ENCODE measurements at regions not wholly inside any gene's neighbourhood (a gene's known extent, or its start where the extent isn't known, plus 50 kb on each side); places are given as distances from the start of the nearest gene placed in this dataset.
"Not testable (repeated sequence)": the region's sequence is repeated elsewhere in the genome, so short reads cannot be mapped to it uniquely, and the experiment has no call there.

DNA sequence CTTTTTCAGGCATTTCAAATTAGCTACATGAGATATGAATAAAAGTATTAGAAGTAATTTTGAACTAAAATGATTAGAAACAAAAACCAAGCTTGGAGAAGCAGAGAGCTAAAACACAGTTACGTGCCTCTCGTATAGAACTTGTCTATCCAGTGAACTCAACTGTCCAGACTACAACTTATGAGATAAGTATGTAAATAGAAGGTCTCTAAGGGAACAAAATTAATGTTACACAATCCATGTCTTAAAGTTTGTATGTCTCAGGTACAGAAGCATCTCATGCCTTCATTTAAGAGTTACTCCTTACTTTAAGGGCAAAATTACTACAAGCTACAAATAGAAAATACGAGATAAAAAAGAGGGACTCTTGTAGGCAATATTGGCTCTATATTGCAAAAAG lies 316.8 kb downstream of the CETN3 start:
- H3K36me3 ChIP-seq (ENCODE audit: control insufficient read depth, insufficient read depth, low read length) = no peaks in the 10 kb centered on the region
- TF ChIP-seq, protein P1, sequence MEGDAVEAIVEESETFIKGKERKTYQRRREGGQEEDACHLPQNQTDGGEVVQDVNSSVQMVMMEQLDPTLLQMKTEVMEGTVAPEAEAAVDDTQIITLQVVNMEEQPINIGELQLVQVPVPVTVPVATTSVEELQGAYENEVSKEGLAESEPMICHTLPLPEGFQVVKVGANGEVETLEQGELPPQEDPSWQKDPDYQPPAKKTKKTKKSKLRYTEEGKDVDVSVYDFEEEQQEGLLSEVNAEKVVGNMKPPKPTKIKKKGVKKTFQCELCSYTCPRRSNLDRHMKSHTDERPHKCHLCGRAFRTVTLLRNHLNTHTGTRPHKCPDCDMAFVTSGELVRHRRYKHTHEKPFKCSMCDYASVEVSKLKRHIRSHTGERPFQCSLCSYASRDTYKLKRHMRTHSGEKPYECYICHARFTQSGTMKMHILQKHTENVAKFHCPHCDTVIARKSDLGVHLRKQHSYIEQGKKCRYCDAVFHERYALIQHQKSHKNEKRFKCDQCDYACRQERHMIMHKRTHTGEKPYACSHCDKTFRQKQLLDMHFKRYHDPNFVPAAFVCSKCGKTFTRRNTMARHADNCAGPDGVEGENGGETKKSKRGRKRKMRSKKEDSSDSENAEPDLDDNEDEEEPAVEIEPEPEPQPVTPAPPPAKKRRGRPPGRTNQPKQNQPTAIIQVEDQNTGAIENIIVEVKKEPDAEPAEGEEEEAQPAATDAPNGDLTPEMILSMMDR (IDR thresholded peaks at IDR 0.05; ENCODE audit: insufficient read depth, low read depth, low read length) = no peak
- no peaks in the 10 kb centered on the region for H3K27me3 ChIP-seq (ENCODE audit: control insufficient read depth, insufficient read depth, low read length)
- ChIA-PET POLR2A (no interaction called here), CTCF (no interaction called here)
- no peak for DNase-seq (ENCODE audit: low read depth)
- H3K4me3 ChIP-seq (ENCODE audit: low read depth, low read length) = no peak overlapping the region

DNA sequence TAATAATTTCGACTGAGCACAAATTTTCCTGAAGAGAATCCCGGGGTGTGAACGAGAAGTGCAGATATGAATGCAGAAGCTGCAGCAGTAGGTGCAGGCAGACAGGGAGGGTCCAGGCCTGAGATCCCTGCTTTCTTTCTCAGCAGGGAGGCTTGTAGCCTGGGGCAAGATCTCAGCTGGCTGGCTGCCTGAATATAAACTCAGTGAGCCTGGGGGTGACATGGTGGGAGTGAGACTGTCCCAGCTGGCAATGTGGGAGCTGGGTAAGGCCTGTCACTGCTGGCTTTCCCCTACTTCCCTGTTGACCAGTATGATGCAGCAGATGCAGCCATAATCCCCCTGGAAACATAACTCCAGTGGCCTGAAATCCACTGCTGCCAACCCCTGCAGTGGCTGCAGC lies 325.2 kb downstream of the CETN3 start:
- ChIA-PET CTCF (no interaction called here), POLR2A (no interaction called here)
- no peak for DNase-seq (ENCODE audit: low read depth)
- no peaks in the 10 kb centered on the region for H3K27me3 ChIP-seq (ENCODE audit: control insufficient read depth, insufficient read depth, low read length)
- no peak overlapping the region for H3K4me3 ChIP-seq (ENCODE audit: low read depth, low read length)
- TF ChIP-seq, protein P1 (IDR thresholded peaks at IDR 0.05; ENCODE audit: insufficient read depth, low read depth, low read length) = no peak
- no peaks in the 10 kb centered on the region for H3K36me3 ChIP-seq (ENCODE audit: control insufficient read depth, insufficient read depth, low read length)

DNA sequence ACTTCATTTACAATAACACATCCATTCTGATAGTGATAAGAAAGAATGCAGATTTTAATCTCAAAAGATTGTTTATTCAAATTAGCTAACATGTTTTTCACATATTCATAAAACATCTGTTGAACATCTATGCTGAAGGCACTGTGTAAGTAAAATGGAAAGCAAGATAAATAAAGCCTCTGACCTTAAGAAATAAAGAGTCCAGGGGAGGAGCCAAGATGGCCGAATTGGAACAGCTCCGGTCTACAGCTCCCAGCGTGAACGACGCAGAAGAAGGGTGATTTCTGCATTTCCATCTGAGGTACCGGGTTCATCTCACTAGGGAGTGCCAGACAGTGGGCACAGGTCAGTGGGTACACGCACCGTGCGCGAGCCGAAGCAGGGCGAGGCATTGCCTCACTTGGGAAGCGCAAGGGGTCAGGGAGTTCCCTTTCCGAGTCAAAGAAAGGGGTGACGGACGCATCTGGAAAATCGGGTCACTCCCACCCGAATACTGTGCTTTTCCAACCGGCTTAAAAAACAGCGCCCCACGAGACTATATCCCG lies 336.5 kb downstream of the CETN3 start:
- CTCF ChIA-PET; POLR2A ChIA-PET; H3K4me3 ChIP-seq (ENCODE audit: low read depth, low read length); H3K27me3 ChIP-seq (ENCODE audit: control insufficient read depth, insufficient read depth, low read length); H3K36me3 ChIP-seq (ENCODE audit: control insufficient read depth, insufficient read depth, low read length); DNase-seq (ENCODE audit: low read depth): not testable (repeated sequence)

DNA sequence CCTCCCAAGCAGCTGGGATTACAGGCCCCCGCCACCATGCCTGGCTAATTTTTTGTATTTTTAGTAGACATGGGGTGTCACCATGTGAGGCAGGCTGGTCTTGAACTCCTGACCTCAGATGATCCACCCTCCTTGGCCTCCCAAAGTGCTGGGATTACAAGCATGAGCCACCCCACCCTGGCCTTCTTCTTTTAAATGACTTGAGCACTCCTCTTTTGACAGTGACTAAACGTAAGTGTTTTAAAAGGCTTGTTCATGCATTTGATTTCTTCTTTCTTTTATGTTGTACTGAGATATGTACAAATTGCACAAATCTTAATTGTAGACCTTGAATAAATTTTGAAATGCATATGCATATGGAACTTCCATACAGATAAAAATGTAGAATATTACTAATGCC lies 337.9 kb downstream of the CETN3 start:
- DNase-seq (ENCODE audit: low read depth) = no peak
- POLR2A ChIA-PET = no interaction called here
- CTCF ChIA-PET = no interaction called here
- H3K27me3 ChIP-seq (ENCODE audit: control insufficient read depth, insufficient read depth, low read length) = no peaks in the 10 kb centered on the region
- TF ChIP-seq, protein P1 (IDR thresholded peaks at IDR 0.05; ENCODE audit: insufficient read depth, low read depth, low read length) = no peak
- H3K4me3 ChIP-seq (ENCODE audit: low read depth, low read length) = no peak overlapping the region
- H3K36me3 ChIP-seq (ENCODE audit: control insufficient read depth, insufficient read depth, low read length) = no peaks in the 10 kb centered on the region

DNA sequence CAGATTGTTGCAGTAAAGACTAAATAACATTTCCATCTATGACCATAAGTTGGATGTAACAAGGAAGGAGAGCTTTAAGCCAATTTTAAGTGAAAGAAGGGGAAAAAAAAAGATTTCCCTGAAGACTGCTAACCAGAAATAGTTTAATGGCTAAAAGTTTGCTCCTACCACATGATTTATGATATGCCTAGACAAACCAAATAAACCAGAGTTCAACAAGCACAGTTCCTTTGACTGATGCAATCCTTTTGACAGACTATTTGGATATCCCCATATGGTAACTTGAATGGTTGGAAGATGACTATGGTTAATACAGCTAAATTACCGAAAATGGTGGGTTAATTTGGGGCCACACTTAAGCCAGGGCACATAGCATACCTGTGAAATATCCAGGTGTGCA lies 338.5 kb downstream of the CETN3 start:
- Histone ChIP-seq H3K27me3 (ENCODE audit: control insufficient read depth, insufficient read depth, low read length) (no peaks in the 10 kb centered on the region), H3K36me3 (ENCODE audit: control insufficient read depth, insufficient read depth, low read length) (no peaks in the 10 kb centered on the region), H3K4me3 (ENCODE audit: low read depth, low read length) (no peak overlapping the region)
- POLR2A ChIA-PET = no interaction called here
- CTCF ChIA-PET = no interaction called here
- TF ChIP-seq, protein P1 (IDR thresholded peaks at IDR 0.05; ENCODE audit: insufficient read depth, low read depth, low read length) = no peak
- no peak for DNase-seq (ENCODE audit: low read depth)

DNA sequence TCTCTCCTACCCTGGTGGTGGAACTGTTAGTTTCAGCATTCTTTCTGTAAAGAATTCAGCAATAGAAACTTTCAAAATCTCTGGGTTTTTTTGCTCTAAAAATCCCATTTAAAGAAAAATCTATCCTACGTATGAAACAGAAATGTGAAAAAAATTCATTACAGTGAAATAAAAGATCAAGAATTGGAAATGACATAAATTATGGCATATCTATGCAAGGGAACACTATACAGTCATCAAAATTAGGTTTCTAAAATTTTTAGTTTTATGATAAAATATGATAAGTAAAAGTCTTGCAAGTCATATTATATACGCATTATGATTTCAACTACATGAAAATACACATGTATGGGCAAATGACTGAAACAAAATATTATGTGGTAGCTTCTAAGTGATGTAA lies 342.6 kb downstream of the CETN3 start:
- CTCF ChIA-PET = no interaction called here
- H3K4me3 ChIP-seq (ENCODE audit: low read depth, low read length) = no peak overlapping the region
- TF ChIP-seq, protein P1 (IDR thresholded peaks at IDR 0.05; ENCODE audit: insufficient read depth, low read depth, low read length) = no peak
- DNase-seq (ENCODE audit: low read depth) = no peak
- no peaks in the 10 kb centered on the region for H3K36me3 ChIP-seq (ENCODE audit: control insufficient read depth, insufficient read depth, low read length)
- H3K27me3 ChIP-seq (ENCODE audit: control insufficient read depth, insufficient read depth, low read length) = no peaks in the 10 kb centered on the region
- POLR2A ChIA-PET = interaction anchor here (0.6 kb wide), 1 partner anchor 10 kb away, joined by 3 read pairs; no protein-coding TSS in a partner anchor

Measured in BJ (cell line).